Colonic mucosa (tissue), 4 donors: ENCODE measurements at regions not wholly inside any gene's neighbourhood (a gene's known extent, or its start where the extent isn't known, plus 50 kb on each side); places are given as distances from the start of the nearest gene placed in this dataset.

Experiments
- DNase-seq: peaks from one replicate; pipeline ENCODE4 v3.0.0-alpha.2; 2020
- H3K27ac ChIP-seq: fragments of 200-600 bp; one replicate; pipeline ENCODE4 v1.8.0; 2021
- H3K27me3 ChIP-seq: fragments of 200-600 bp; one replicate; pipeline ENCODE4 v1.8.0; 2021
- H3K36me3 ChIP-seq: fragments of 200-600 bp; one replicate; pipeline ENCODE4 v1.8.0; 2021
- H3K4me1 ChIP-seq: fragments of 200-600 bp; one replicate; pipeline ENCODE4 v1.8.0; 2021; ENCODE audit warnings: mild to moderate bottlenecking
- H3K4me3 ChIP-seq: fragments of 200-600 bp; one replicate; pipeline ENCODE4 v1.8.0; 2021
- H3K9ac ChIP-seq, 2 donors: one replicate each; pipeline ENCODE4 v1.7.0; 2013; ENCODE audit warnings: control low read depth in 2 of 2, low read depth in 2 of 2, low read length in 2 of 2
- H3K9me3 ChIP-seq: fragments of 200-600 bp; one replicate; pipeline ENCODE4 v1.8.0; 2021
- intact Hi-C: fragments of 100-400 bp; cut with DNase I; formaldehyde crosslinking; loops from one replicate; pipeline ENCODE4 v1.14.1; 2022
- TF ChIP-seq, protein P1 (sequence below): fragments of 200-600 bp; IDR thresholded peaks from one replicate; pipeline ENCODE4 v1.8.0; 2022; ENCODE audit warnings: antibody characterized with exemption, mild to moderate bottlenecking
- donor health status: healthy.
- donor health status: DM: no; HTN: no; CAD: no.
- donor health status: DM: no; HTN: no; CAD: no.

DNA sequence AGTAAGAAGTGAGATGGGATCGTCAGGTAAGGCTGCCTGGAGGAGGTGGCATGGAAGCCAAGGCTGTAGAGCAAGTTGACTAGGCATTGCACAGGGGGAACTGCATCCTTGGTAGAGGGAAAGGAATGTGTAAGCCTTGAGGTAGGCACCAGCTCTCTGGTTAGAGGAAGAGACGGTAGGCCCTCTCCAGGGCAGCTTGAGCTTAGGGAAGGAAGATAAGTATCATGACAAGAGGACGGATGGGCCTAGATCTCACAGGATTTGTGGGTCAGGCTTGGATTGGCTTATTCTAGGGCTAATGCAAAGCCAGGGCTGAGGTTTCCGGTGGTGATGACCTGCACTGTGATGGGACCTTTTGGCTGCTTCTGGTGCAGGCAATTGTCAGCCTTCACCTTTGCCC lies 1035.8 kb downstream of the TBC1D22A start:
- H3K4me3 ChIP-seq, result no peak overlapping the region
- TF ChIP-seq, protein P1, sequence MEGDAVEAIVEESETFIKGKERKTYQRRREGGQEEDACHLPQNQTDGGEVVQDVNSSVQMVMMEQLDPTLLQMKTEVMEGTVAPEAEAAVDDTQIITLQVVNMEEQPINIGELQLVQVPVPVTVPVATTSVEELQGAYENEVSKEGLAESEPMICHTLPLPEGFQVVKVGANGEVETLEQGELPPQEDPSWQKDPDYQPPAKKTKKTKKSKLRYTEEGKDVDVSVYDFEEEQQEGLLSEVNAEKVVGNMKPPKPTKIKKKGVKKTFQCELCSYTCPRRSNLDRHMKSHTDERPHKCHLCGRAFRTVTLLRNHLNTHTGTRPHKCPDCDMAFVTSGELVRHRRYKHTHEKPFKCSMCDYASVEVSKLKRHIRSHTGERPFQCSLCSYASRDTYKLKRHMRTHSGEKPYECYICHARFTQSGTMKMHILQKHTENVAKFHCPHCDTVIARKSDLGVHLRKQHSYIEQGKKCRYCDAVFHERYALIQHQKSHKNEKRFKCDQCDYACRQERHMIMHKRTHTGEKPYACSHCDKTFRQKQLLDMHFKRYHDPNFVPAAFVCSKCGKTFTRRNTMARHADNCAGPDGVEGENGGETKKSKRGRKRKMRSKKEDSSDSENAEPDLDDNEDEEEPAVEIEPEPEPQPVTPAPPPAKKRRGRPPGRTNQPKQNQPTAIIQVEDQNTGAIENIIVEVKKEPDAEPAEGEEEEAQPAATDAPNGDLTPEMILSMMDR, result no peak
- no peak overlapping the region for H3K27ac ChIP-seq
- no peaks in the 10 kb centered on the region for H3K9me3 ChIP-seq
- no peak for DNase-seq
- no peaks in the 10 kb centered on the region for H3K4me1 ChIP-seq
- H3K9ac ChIP-seq, result no peak overlapping the region
- no peaks in the 10 kb centered on the region for H3K27me3 ChIP-seq
- intact Hi-C loops, result no loop called here
- H3K36me3 ChIP-seq, result no peaks in the 10 kb centered on the region

DNA sequence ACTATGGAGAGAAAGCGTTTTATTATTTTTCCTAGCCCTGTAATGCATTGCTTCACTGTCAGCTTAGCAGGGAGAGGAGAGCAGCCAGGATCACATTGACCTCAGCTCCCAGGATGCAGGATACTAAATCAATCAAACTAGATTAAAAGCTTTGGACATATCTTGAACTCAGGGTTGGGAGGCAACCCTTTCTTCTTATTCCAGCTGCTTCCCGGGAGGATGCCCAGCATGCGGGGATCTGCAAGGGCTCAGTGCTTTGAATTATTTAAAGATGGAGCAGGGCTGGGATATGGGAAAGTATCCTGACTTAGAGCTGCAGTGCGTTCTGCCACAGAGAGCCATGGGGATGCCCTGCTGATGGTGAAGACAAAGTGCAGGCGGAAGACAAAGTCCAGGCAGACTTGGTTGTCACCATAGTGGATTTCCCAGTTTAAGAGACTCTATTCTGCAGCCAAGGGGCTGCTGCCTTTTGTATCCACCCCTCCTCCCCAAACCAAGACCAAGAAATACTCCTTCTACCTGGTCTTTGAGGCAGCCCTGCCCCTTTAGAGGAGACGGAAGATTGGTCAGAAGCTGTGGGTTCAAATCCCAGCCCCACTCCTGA lies 1035.0 kb downstream of the TBC1D22A start:
- H3K27me3 ChIP-seq, result no peaks in the 10 kb centered on the region
- H3K9me3 ChIP-seq, result no peaks in the 10 kb centered on the region
- no peak overlapping the region for H3K9ac ChIP-seq
- intact Hi-C loops, result no loop called here
- H3K36me3 ChIP-seq, result no peaks in the 10 kb centered on the region
- TF ChIP-seq, protein P1, result no peak
- DNase-seq, result no peak
- H3K27ac ChIP-seq, result no peak overlapping the region
- H3K4me3 ChIP-seq, result no peak overlapping the region
- no peaks in the 10 kb centered on the region for H3K4me1 ChIP-seq

DNA sequence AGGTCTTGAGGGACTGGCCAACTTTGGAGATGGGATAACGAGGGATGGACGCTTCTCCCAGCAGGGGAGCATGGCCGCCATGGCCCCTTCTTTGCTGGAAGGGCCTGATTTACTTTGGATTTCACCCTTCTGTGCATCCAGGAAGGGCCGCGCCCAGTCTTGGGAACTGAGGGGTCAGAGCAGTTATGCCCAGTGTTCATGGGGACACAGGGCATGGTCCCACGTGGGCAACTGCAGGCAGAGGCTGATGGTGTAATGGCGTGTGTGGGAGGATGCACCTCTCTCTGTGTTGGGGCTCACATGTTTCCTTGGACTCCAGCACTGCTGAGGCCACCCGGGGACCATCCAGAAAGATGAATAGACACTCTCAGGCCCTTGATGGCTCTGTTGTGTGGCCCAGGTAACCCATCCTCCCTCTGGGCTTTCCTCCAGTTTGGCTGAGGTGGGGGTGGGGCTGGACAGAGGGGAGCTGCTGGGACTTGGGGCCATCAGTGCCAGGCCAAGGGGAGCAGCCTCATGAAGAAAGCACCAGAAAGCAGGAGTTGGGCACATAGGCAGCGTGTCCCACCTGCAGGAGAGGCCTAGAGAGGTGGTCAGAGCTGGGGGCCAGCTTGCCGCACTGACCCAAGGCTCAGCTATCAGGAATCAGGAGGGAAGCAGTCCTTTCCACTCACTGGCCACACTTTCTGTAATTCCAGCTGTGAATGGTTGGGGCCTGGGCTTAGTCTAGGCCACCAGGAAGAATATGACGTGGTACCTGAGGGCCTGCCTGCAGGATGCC lies 1033.9 kb downstream of the TBC1D22A start:
- Histone ChIP-seq H3K4me3 (no peak overlapping the region), H3K27me3 (no peaks in the 10 kb centered on the region)
- TF ChIP-seq, protein P1, result no peak

DNA sequence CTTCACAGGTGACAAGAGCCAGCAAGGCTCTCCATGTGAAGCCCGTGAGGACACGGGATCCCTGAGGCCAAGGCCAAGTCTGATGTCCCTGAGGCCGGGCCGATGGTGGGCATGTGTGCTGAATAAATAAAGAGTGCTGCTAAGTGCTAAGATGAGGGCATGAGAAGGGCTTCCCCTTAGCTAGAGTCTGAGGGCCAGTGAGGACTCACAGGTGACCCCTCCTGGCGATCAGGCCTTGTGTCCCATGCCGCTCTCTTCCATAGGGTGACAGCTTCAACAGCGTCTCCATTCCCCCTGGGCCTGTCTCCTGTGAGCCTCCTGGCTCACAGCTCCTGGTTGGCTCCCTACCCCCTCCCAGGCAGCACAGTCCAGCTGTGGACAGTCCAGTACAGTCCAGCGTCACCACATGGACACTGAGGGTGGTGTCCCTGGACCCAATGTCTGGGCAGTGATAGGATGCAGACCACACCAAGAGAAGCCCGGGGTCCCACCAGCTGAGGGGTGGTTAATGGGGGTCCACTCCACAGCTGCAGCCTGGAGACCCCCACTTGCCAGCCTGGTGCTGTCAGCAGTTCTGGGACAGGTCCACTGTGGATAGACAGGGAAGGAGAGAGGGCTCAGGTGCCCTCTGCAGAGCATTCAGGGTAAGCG lies 1033.2 kb downstream of the TBC1D22A start:
- Histone ChIP-seq H3K27ac (no peak overlapping the region), H3K4me3 (no peak overlapping the region), H3K27me3 (no peaks in the 10 kb centered on the region), H3K9ac (no peak overlapping the region), H3K9me3 (no peaks in the 10 kb centered on the region), H3K4me1 (no peaks in the 10 kb centered on the region), H3K36me3 (no peaks in the 10 kb centered on the region)
- intact Hi-C loops, result no loop called here
- DNase-seq, result no peak
- TF ChIP-seq, protein P1, result no peak

More for the DNA sequence above, 1033.9 kb downstream of the TBC1D22A start:
- H3K36me3 ChIP-seq, result no peaks in the 10 kb centered on the region
- H3K9ac ChIP-seq, result no peak overlapping the region
- no peak overlapping the region for H3K27ac ChIP-seq
- H3K9me3 ChIP-seq, result no peaks in the 10 kb centered on the region
- intact Hi-C loops, result no loop called here
- no peak for DNase-seq
- H3K4me1 ChIP-seq, result no peaks in the 10 kb centered on the region

DNA sequence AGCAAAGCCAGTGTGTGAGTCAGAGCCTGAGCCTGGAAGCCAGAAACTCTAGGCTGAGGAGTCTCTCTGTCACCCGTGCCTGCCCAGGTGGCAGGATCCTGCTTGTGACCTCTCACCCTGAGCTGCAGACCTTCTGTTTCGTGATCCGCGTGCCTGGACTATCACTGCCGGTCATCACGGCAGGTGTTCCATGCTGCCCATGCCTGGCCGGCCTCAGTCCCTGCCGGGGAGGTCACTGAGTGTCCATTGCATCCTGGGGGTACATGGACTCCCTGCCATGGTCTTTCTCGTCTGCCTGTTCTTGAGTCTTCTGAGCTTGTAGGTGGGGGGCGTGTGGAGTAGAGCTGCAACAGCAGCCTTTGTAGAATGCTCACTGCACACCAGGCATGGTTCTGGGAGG lies 1032.4 kb downstream of the TBC1D22A start:
- Histone ChIP-seq H3K36me3 (no peaks in the 10 kb centered on the region), H3K9me3 (no peaks in the 10 kb centered on the region), H3K27ac (no peak overlapping the region), H3K9ac (no peak overlapping the region), H3K27me3 (no peaks in the 10 kb centered on the region), H3K4me3 (no peak overlapping the region), H3K4me1 (no peaks in the 10 kb centered on the region)
- TF ChIP-seq, protein P1, result no peak
- no peak for DNase-seq
- intact Hi-C loops, result no loop called here
